SK-N-SH treated with all-trans-retinoic acid at 6 μM for 48 hours (cell line): ENCODE measurements at regions not wholly inside any gene's neighbourhood (a gene's known extent, or its start where the extent isn't known, plus 50 kb on each side); places are given as distances from the start of the nearest gene placed in this dataset.

ENCODE experiments used
- ATAC-seq: fragments of 200-7000 bp; cut with Tn5 transposase; 3 replicates; pipeline ENCODE4 v1.9.1; 2020; ENCODE audit warnings: mild to moderate bottlenecking, moderate library complexity
- ARNTL ChIP-seq: fragments of 450-650 bp; formaldehyde crosslinking; IDR thresholded peaks from 2 replicates; pipeline ENCODE4 v1.5.0; 2020; ENCODE audit warnings: low read depth, mild to moderate bottlenecking, moderate library complexity, borderline replicate concordance
- BACH2 ChIP-seq: fragments of 250-450 bp; sonication (Bioruptor Pico); IDR thresholded peaks from 2 replicates; pipeline ENCODE4 v1.9.0; 2021; ENCODE audit warnings: mild to moderate bottlenecking, borderline replicate concordance
- CREB5 ChIP-seq: fragments of 250-450 bp; sonication (Bioruptor Pico); IDR thresholded peaks from 2 replicates; pipeline ENCODE4 v1.5.1; 2020; ENCODE audit warnings: low read depth, mild to moderate bottlenecking, moderate library complexity
- CSDC2 ChIP-seq: fragments of 250-450 bp; sonication (Bioruptor Pico); IDR thresholded peaks from 2 replicates; pipeline ENCODE4 v1.5.0; 2020; ENCODE audit warnings: mild to moderate bottlenecking, moderate library complexity
- CSRNP3 ChIP-seq: fragments of 250-450 bp; sonication (Bioruptor Pico); IDR thresholded peaks from 2 replicates; pipeline ENCODE4 v1.5.1; 2021; ENCODE audit warnings: mild to moderate bottlenecking, moderate library complexity
- ESRRG ChIP-seq: fragments of 250-450 bp; sonication (Bioruptor Pico); IDR thresholded peaks from 2 replicates; pipeline ENCODE4 v1.6.1; 2021; ENCODE audit warnings: mild to moderate bottlenecking
- ISL1 ChIP-seq: fragments of 250-450 bp; sonication (Bioruptor Pico); IDR thresholded peaks from 2 replicates; pipeline ENCODE4 v2.1.2; 2022; ENCODE audit warnings: mild to moderate bottlenecking, moderate library complexity
- OSR1 ChIP-seq: fragments of 250-450 bp; sonication (Bioruptor Pico); IDR thresholded peaks from 2 replicates; pipeline ENCODE4 v1.8.0; 2022; ENCODE audit warnings: moderate library complexity, mild to moderate bottlenecking, inconsistent platforms
- PATZ1 ChIP-seq: fragments of 250-450 bp; sonication (Bioruptor Pico); IDR thresholded peaks from 2 replicates; pipeline ENCODE4 v1.8.0; 2020; ENCODE audit warnings: mild to moderate bottlenecking, moderate library complexity, borderline replicate concordance
- SNAI2 ChIP-seq: fragments of 250-450 bp; sonication (Bioruptor Pico); IDR thresholded peaks from 2 replicates; pipeline ENCODE4 v1.5.0; 2020; ENCODE audit warnings: mild to moderate bottlenecking, moderate library complexity
- TCF4 ChIP-seq: fragments of 250-450 bp; sonication (Bioruptor Pico); IDR thresholded peaks from 2 replicates; pipeline ENCODE4 v1.8.0; 2021; ENCODE audit warnings: mild to moderate bottlenecking, moderate library complexity, borderline replicate concordance
- TOX ChIP-seq: fragments of 250-450 bp; sonication (Bioruptor Pico); IDR thresholded peaks from 2 replicates; pipeline ENCODE4 v1.8.0; 2021; ENCODE audit warnings: mild to moderate bottlenecking, moderate library complexity, borderline replicate concordance
- TSHZ2 ChIP-seq: fragments of 250-450 bp; sonication (Bioruptor Pico); IDR thresholded peaks from 2 replicates; pipeline ENCODE4 v1.5.0; 2020; ENCODE audit warnings: mild to moderate bottlenecking, moderate library complexity
- ZC3H10 ChIP-seq: fragments of 250-450 bp; sonication (Bioruptor Pico); IDR thresholded peaks from 2 replicates; pipeline ENCODE4 v1.5.1; 2021; ENCODE audit warnings: mild to moderate bottlenecking, moderate library complexity
- ZFP3 ChIP-seq: fragments of 250-450 bp; sonication (Bioruptor Pico); IDR thresholded peaks from 2 replicates; pipeline ENCODE4 v1.5.0; 2020; ENCODE audit warnings: mild to moderate bottlenecking, moderate library complexity
- ZFP30 ChIP-seq: fragments of 450-650 bp; formaldehyde crosslinking; IDR thresholded peaks from 2 replicates; pipeline ENCODE4 v1.5.0; 2022; ENCODE audit warnings: mild to moderate bottlenecking, moderate library complexity
- ZNF565 ChIP-seq: fragments of 450-650 bp; formaldehyde crosslinking; conservative IDR thresholded peaks from 2 replicates; pipeline ENCODE4 v1.5.0; 2020; ENCODE audit warnings: low read depth, mild to moderate bottlenecking, moderate library complexity
- ZNF70 ChIP-seq: fragments of 450-650 bp; formaldehyde crosslinking; IDR thresholded peaks from 2 replicates; pipeline ENCODE4 v1.5.0; 2020; ENCODE audit warnings: mild to moderate bottlenecking, moderate library complexity
- ZNF8 ChIP-seq: fragments of 450-650 bp; formaldehyde crosslinking; IDR thresholded peaks from 2 replicates; pipeline ENCODE4 v1.5.0; 2020; ENCODE audit warnings: mild to moderate bottlenecking, moderate library complexity

GRCh38 chr1:83791821-83792437 lies 207.0 kb downstream of the TTLL7 start:
- ATAC-seq = peak; percentile 68
- TF ChIP-seq ARNTL (CRISPR knock-in tag) (no peak), TOX (no peak), SNAI2 (CRISPR knock-in tag) (no peak), ZC3H10 (no peak), CSDC2 (CRISPR knock-in tag) (no peak), CSRNP3 (no peak), OSR1 (CRISPR knock-in tag) (no peak), CREB5 (no peak), ZNF70 (no peak), ZNF8 (no peak), TSHZ2 (no peak), TCF4 (CRISPR knock-in tag) (no peak), ZNF565 (CRISPR knock-in tag) (no peak), PATZ1 (CRISPR knock-in tag) (no peak), ZFP30 (CRISPR knock-in tag) (no peak), ESRRG (CRISPR knock-in tag) (no peak), ZFP3 (CRISPR knock-in tag) (no peak), ISL1 (CRISPR knock-in tag) (no peak)

GRCh38 chr1:83790446-83790845 lies 208.5 kb downstream of the TTLL7 start:
- ATAC-seq = peak; percentile 57
- no peak for TF ChIP-seq CSDC2 (CRISPR knock-in tag)
- TF ChIP-seq TOX = no peak
- no peak for TF ChIP-seq ZNF70
- no peak for TF ChIP-seq ZFP3 (CRISPR knock-in tag)
- no peak for TF ChIP-seq OSR1 (CRISPR knock-in tag)
- no peak for TF ChIP-seq TCF4 (CRISPR knock-in tag)
- TF ChIP-seq TSHZ2 = no peak
- TF ChIP-seq BACH2 (CRISPR knock-in tag) = no peak
- no peak for TF ChIP-seq ARNTL (CRISPR knock-in tag)
- no peak for TF ChIP-seq ZNF565 (CRISPR knock-in tag)
- TF ChIP-seq ZNF8 = no peak
